ENCODE measurements at regions not wholly inside any gene's neighbourhood (a gene's known extent, or its start where the extent isn't known, plus 50 kb on each side); places are given as distances from the start of the nearest gene placed in this dataset.

- no peak for TF ChIP-seq CTCF (conservative IDR thresholded peaks at IDR 0.05)
- no peak for TF ChIP-seq ZFX (IDR thresholded peaks at IDR 0.05)
Measured at GRCh38 chr9:81414836-81415235, 274.5 kb downstream of the TLE1 start.

Data from C4-2B (cell line).